Tibial nerve (tissue), 4 donors: ENCODE measurements at regions not wholly inside any gene's neighbourhood (a gene's known extent, or its start where the extent isn't known, plus 50 kb on each side); places are given as distances from the start of the nearest gene placed in this dataset.
"Not testable (repeated sequence)": the region's sequence is repeated elsewhere in the genome, so short reads cannot be mapped to it uniquely, and the experiment has no call there.

Source experiments
- DNase-seq, 2 donors: peaks; one replicate each; pipeline ENCODE4 v3.0.0-alpha.2; 2019; ENCODE audit warnings: low spot score in 2 of 2
- H3K27ac ChIP-seq, 4 donors: fragments of 200-600 bp; sonication (generic) in 3 of 4; one replicate each; pipeline ENCODE4 v1.5.1; 2017 to 2019; ENCODE audit warnings: mild to moderate bottlenecking in 1 of 4
- H3K27me3 ChIP-seq, 2 donors: fragments of 200-600 bp; sonication (generic) in 1 of 2; one replicate each; pipeline versions ENCODE4 v1.5.1 to v1.6.0; 2017 to 2019
- H3K36me3 ChIP-seq, 3 donors: fragments of 200-600 bp; sonication (generic); one replicate each; pipeline ENCODE4 v1.5.1; 2018 to 2019
- H3K4me1 ChIP-seq, 4 donors: fragments of 200-600 bp; sonication (generic) in 3 of 4; one replicate each; pipeline ENCODE4 v1.5.1; 2017 to 2019
- H3K4me3 ChIP-seq, 4 donors: fragments of 200-600 bp; sonication (generic) in 3 of 4; one replicate each; pipeline ENCODE4 v1.5.1; 2017 to 2019; ENCODE audit warnings: mild to moderate bottlenecking in 1 of 4, moderate library complexity in 1 of 4
- H3K9me3 ChIP-seq, 4 donors: fragments of 200-600 bp; sonication (generic) in 3 of 4; one replicate each; pipeline ENCODE4 v1.5.1; 2017 to 2019
- CTCF ChIP-seq, 5 experiments: fragments of 200-600 bp in 3 of 5; fragments of 450-650 bp in 2 of 5; sonication (generic) in 3 of 5; IDR thresholded peaks; one replicate each; pipeline ENCODE4 v1.5.1; 2016 to 2019; ENCODE audit warnings: antibody characterized with exemption in 5 of 5, mild to moderate bottlenecking in 3 of 5, moderate library complexity in 2 of 5
- EP300 ChIP-seq, 2 donors: sonication (generic); formaldehyde crosslinking; IDR thresholded peaks; one replicate each; pipeline ENCODE4 v1.6.1; 2017; ENCODE audit warnings: antibody characterized with exemption in 2 of 2, mild to moderate bottlenecking in 1 of 2
- POLR2A ChIP-seq, 2 donors: fragments of 450-650 bp; IDR thresholded peaks; one replicate each; pipeline ENCODE4 v1.6.1; 2017; ENCODE audit warnings: antibody characterized with exemption in 2 of 2, mild to moderate bottlenecking in 2 of 2, moderate library complexity in 2 of 2
- WGBS, 2 donors: methylation state at CpG; one replicate each; pipeline ENCODE4 v1.1.5; 2018; 5-methylcytosine and 5-hydroxymethylcytosine counted together

- no peaks in the 10 kb centered on the region for H3K4me1 ChIP-seq
- H3K9me3 ChIP-seq: no peaks in the 10 kb centered on the region
- no peaks in the 10 kb centered on the region for H3K27me3 ChIP-seq
- 11 to 13% methylated on average over 1 of the region's 1 CpG for WGBS, 2 donors
- no peaks in the 10 kb centered on the region for H3K36me3 ChIP-seq
- H3K27ac ChIP-seq: no peak overlapping the region
- TF ChIP-seq POLR2A (IDR thresholded peaks at IDR 0.05) (no peak), EP300 (IDR thresholded peaks at IDR 0.05) (no peak), CTCF (IDR thresholded peaks at IDR 0.05) (no peak)
- no peak for DNase-seq
- no peak overlapping the region for H3K4me3 ChIP-seq
These were observed 270.3 kb upstream of the IZUMO3 start for GRCh38 chr9:24816006-24816405.

GRCh38 chr9:24801344-24801743, 255.6 kb upstream of the IZUMO3 start:
- Histone ChIP-seq H3K36me3 (no peaks in the 10 kb centered on the region), H3K27ac (no peak overlapping the region), H3K4me3 (no peak overlapping the region), H3K27me3 (no peaks in the 10 kb centered on the region), H3K4me1 (no peaks in the 10 kb centered on the region), H3K9me3 (no peaks in the 10 kb centered on the region)
- DNase-seq: no peak
- TF ChIP-seq CTCF (IDR thresholded peaks at IDR 0.05) (no peak), EP300 (IDR thresholded peaks at IDR 0.05) (no peak), POLR2A (IDR thresholded peaks at IDR 0.05) (no peak)
- 69 to 70% methylated on average over 3 of the region's 3 CpGs for WGBS, 2 donors

GRCh38 chr9:24793787-24794186, 248.1 kb upstream of the IZUMO3 start:
- Histone ChIP-seq H3K4me3 (no peak overlapping the region), H3K9me3 (no peaks in the 10 kb centered on the region), H3K27ac (no peak overlapping the region), H3K27me3 (no peaks in the 10 kb centered on the region), H3K4me1 (no peaks in the 10 kb centered on the region), H3K36me3 (no peaks in the 10 kb centered on the region)
- DNase-seq: no peak
- 32 to 35% methylated on average over 2 of the region's 2 CpGs for WGBS, 2 donors
- TF ChIP-seq CTCF (IDR thresholded peaks at IDR 0.05) (no peak), POLR2A (IDR thresholded peaks at IDR 0.05) (no peak)

- Histone ChIP-seq H3K9me3 (peaks cover 0 to 16% (median 0%) of the 10 kb centered on the region in 4 donors), H3K36me3 (no peaks in the 10 kb centered on the region), H3K4me3 (no peak overlapping the region), H3K4me1 (no peaks in the 10 kb centered on the region), H3K27ac (no peak overlapping the region), H3K27me3 (no peaks in the 10 kb centered on the region)
- no peak for DNase-seq
- TF ChIP-seq CTCF (IDR thresholded peaks at IDR 0.05) (no peak), POLR2A (IDR thresholded peaks at IDR 0.05) (no peak), EP300 (IDR thresholded peaks at IDR 0.05) (no peak)
These were observed 230.5 kb upstream of the IZUMO3 start for GRCh38 chr9:24776226-24776625.

GRCh38 chr9:24774199-24774598, 228.5 kb upstream of the IZUMO3 start:
- not testable (repeated sequence) for H3K27ac ChIP-seq, H3K27me3 ChIP-seq, H3K36me3 ChIP-seq, H3K4me1 ChIP-seq, DNase-seq, H3K4me3 ChIP-seq
- WGBS, 2 donors: 89 to 91% methylated on average over 8 of the region's 8 CpGs
- H3K9me3 ChIP-seq: peaks cover 0 to 16% (median 0%) of the 10 kb centered on the region in 4 donors

GRCh38 chr9:24766081-24766480, 220.4 kb upstream of the IZUMO3 start:
- Histone ChIP-seq H3K4me3 (no peak overlapping the region), H3K36me3 (no peaks in the 10 kb centered on the region), H3K4me1 (no peaks in the 10 kb centered on the region), H3K9me3 (peaks cover 0 to 8% (median 0%) of the 10 kb centered on the region in 4 donors), H3K27ac (no peak overlapping the region), H3K27me3 (no peaks in the 10 kb centered on the region)
- no peak for DNase-seq
- WGBS, 2 donors: 79 to 87% methylated on average over 1 of the region's 1 CpG
- TF ChIP-seq EP300 (IDR thresholded peaks at IDR 0.05) (no peak), CTCF (IDR thresholded peaks at IDR 0.05) (no peak), POLR2A (IDR thresholded peaks at IDR 0.05) (no peak)
